ENCODE measurements at regions not wholly inside any gene's neighbourhood (a gene's known extent, or its start where the extent isn't known, plus 50 kb on each side); places are given as distances from the start of the nearest gene placed in this dataset.

GRCh38 chr11:128303383-128303782 lies 284.0 kb downstream of the ETS1 start:
- TF ChIP-seq CTCF (IDR thresholded peaks at IDR 0.05) (no peak), GABPA (IDR thresholded peaks at IDR 0.05; ENCODE audit: low read depth) (no peak), EZH2phosphoT487 (IDR thresholded peaks at IDR 0.05; ENCODE audit: borderline replicate concordance, low read depth) (no peak), MAX (IDR thresholded peaks at IDR 0.05; ENCODE audit: low read depth) (no peak), TAF1 (IDR thresholded peaks at IDR 0.05; ENCODE audit: borderline replicate concordance, low read depth, low read length) (no peak), GATA2 (CRISPR knock-in tag; IDR thresholded peaks at IDR 0.05) (no peak), CHD2 (IDR thresholded peaks at IDR 0.05; ENCODE audit: low read length, partially characterized antibody) (no peak), SIN3A (IDR thresholded peaks at IDR 0.05; ENCODE audit: borderline replicate concordance, low read depth, low read length) (no peak), EP300 (IDR thresholded peaks at IDR 0.05; ENCODE audit: borderline replicate concordance in 1 of 2, low read depth in 1 of 2, low read length in 1 of 2) (no peak), JUND (IDR thresholded peaks at IDR 0.05) (no peak), USF1 (IDR thresholded peaks at IDR 0.05; ENCODE audit: borderline replicate concordance, low read depth) (no peak)

All from SK-N-SH (cell line).